Fibroblast of the aortic adventitia (primary cell): ENCODE measurements at regions not wholly inside any gene's neighbourhood (a gene's known extent, or its start where the extent isn't known, plus 50 kb on each side); places are given as distances from the start of the nearest gene placed in this dataset.

Experiments used
- DNase-seq: peaks from one replicate; pipeline ENCODE4 v3.0.0-alpha.2; 2010; ENCODE audit warnings: low read depth
- H3K4me3 ChIP-seq: 2 replicates; pipeline ENCODE4 v1.5.1; 2011; ENCODE audit warnings: low read depth, mild to moderate bottlenecking, control low read depth, low read length, moderate library complexity
- CTCF ChIP-seq: IDR thresholded peaks from 2 replicates; pipeline ENCODE4 v1.5.1; 2011; ENCODE audit warnings: mild to moderate bottlenecking, low read length, control low read depth, inconsistent platforms; ENCODE audit not compliant: insufficient read depth

- no peak overlapping the region for H3K4me3 ChIP-seq
- no peak for TF ChIP-seq CTCF
- DNase-seq = no peak
Measured at GRCh38 chr13:30827578-30827925, 78.5 kb upstream of the MEDAG start.

- no peak overlapping the region for H3K4me3 ChIP-seq
- TF ChIP-seq CTCF = no peak
- DNase-seq = peak; percentile 45
Measured at GRCh38 chr13:30829145-30829832, 76.8 kb upstream of the MEDAG start.

GRCh38 chr13:30829833-30830637 is 76.0 kb upstream of the MEDAG start:
- no peak overlapping the region for H3K4me3 ChIP-seq
- TF ChIP-seq CTCF = no peak
- no peak for DNase-seq

- TF ChIP-seq CTCF = no peak
- DNase-seq = no peak
- H3K4me3 ChIP-seq = no peak overlapping the region
Measured at GRCh38 chr13:30830638-30830965, 75.5 kb upstream of the MEDAG start.

- no peak for TF ChIP-seq CTCF
- H3K4me3 ChIP-seq = no peak overlapping the region
- no peak for DNase-seq
Measured at GRCh38 chr13:30831515-30831914, 74.6 kb upstream of the MEDAG start.

GRCh38 chr13:30832377-30832776 is 73.7 kb upstream of the MEDAG start:
- no peak overlapping the region for H3K4me3 ChIP-seq
- TF ChIP-seq CTCF = no peak
- no peak for DNase-seq

- DNase-seq = peak; percentile 23
- H3K4me3 ChIP-seq = no peak overlapping the region
- no peak for TF ChIP-seq CTCF
Measured at GRCh38 chr13:30832845-30833332, 73.2 kb upstream of the MEDAG start.
